Pancreas (tissue), 10 donors: ENCODE measurements at regions not wholly inside any gene's neighbourhood (a gene's known extent, or its start where the extent isn't known, plus 50 kb on each side); places are given as distances from the start of the nearest gene placed in this dataset.

Experiments used
- ATAC-seq, 4 donors: fragments of 200-7000 bp; cut with Tn5 transposase; one replicate each; pipeline versions ENCODE4 v1.8.0 to v1.9.1; 2020; ENCODE audit warnings: mild to moderate bottlenecking in 4 of 4, moderate library complexity in 4 of 4
- DNase-seq, 6 donors: peaks; one replicate each; pipeline ENCODE4 v3.0.0-alpha.2; 2020
- FAIRE-seq: peaks from 2 replicates; lab custom pipeline; 2012; peaks lifted over from hg19 to GRCh38; lab: Jason Lieb, UNC
- H3K27ac ChIP-seq, 4 donors: fragments of 200-600 bp; sonication (generic); 1 replicate in 3 of 4; 2 replicates in 1 of 4; pipeline versions ENCODE4 v1.5.0 to v1.8.0; 2020
- H3K27me3 ChIP-seq, 4 donors: fragments of 200-600 bp; one replicate each; pipeline ENCODE4 v1.8.0; 2021
- H3K36me3 ChIP-seq, 3 donors: fragments of 200-600 bp; sonication (generic) in 1 of 3; one replicate each; pipeline versions ENCODE4 v1.5.0 to v1.8.0; 2020 to 2021
- H3K4me1 ChIP-seq, 3 donors: fragments of 200-600 bp; one replicate each; pipeline ENCODE4 v1.8.0; 2021
- H3K4me3 ChIP-seq, 4 donors: fragments of 200-600 bp; sonication (generic) in 2 of 4; one replicate each; pipeline versions ENCODE4 v1.5.0 to v1.8.0; 2020 to 2021
- H3K9me3 ChIP-seq, 4 donors: fragments of 200-600 bp; one replicate each; pipeline ENCODE4 v1.8.0; 2021
- CTCF ChIP-seq, 4 donors: fragments of 200-600 bp; sonication (generic) in 3 of 4; IDR thresholded peaks; one replicate each; pipeline versions ENCODE4 v1.5.0 to v1.8.0; 2021; ENCODE audit warnings: antibody characterized with exemption in 4 of 4
- WGBS, 2 donors: extraction: QIAGEN DNeasy Blood & Tissue Kit; methylation state at CpG; one replicate each; pipeline ENCODE4 v1.1.7; 2013; 5-methylcytosine and 5-hydroxymethylcytosine counted together
- intact Hi-C, 3 donors: fragments of 100-400 bp; cut with DNase I; formaldehyde crosslinking; loops; one replicate each; pipeline versions ENCODE4 v1.11.1 to v1.14.2; 2022
- donor health status: healthy with polysubstance abuse.
- donor health status: DM: no; HTN: no; CAD: no; lungs with moderate emphysema.
- donor health status: DM: no; HTN: no; CAD: no.
- donor health status: control.
- donor health status: control.
- donor health status: Bipolar disorder and iron deficiency.
- donor health status: DM: yes; HTN: yes; CAD: no.
- donor health status: DM: no; HTN: no; CAD: no.
- donor health status: DM: no; HTN: no; CAD: no.
- donor health status: DM: yes; HTN: yes; CAD: no.

- FAIRE-seq (no peak), ATAC-seq (no peak), DNase-seq (no peak)
- intact Hi-C loops: no loop called here
- H3K27ac ChIP-seq: no peak overlapping the region
- no peaks in the 10 kb centered on the region for H3K36me3 ChIP-seq
- no peaks in the 10 kb centered on the region for H3K4me1 ChIP-seq
- 62 to 77% methylated on average over 13 of the region's 13 CpGs for WGBS, 2 donors
- no peaks in the 10 kb centered on the region for H3K9me3 ChIP-seq
- H3K4me3 ChIP-seq: no peak overlapping the region
- no peaks in the 10 kb centered on the region for H3K27me3 ChIP-seq
- TF ChIP-seq CTCF (IDR thresholded peaks at IDR 0.05): no peak
Observed at GRCh38 chr19:29129148-29129547, 83.8 kb downstream of the UQCRFS1 start.

- Histone ChIP-seq H3K9me3 (no peaks in the 10 kb centered on the region), H3K27me3 (no peaks in the 10 kb centered on the region), H3K36me3 (no peaks in the 10 kb centered on the region), H3K4me1 (no peaks in the 10 kb centered on the region), H3K4me3 (no peak overlapping the region), H3K27ac (no peak overlapping the region)
- TF ChIP-seq CTCF (IDR thresholded peaks at IDR 0.05): no peak
- intact Hi-C loops: no loop called here
- FAIRE-seq: no peak
- WGBS, 2 donors: 68 to 84% methylated on average over 8 of the region's 8 CpGs
- no peak for DNase-seq
- ATAC-seq: no peak
Observed at GRCh38 chr19:29128203-29128602, 84.7 kb downstream of the UQCRFS1 start.

GRCh38 chr19:29122185-29122584 lies 90.8 kb downstream of the UQCRFS1 start:
- 59 to 75% methylated on average over 5 of the region's 5 CpGs for WGBS, 2 donors
- no peak overlapping the region for H3K27ac ChIP-seq
- intact Hi-C loops: no loop called here
- H3K4me1 ChIP-seq: no peaks in the 10 kb centered on the region
- H3K9me3 ChIP-seq: no peaks in the 10 kb centered on the region
- ATAC-seq (no peak), DNase-seq (no peak), FAIRE-seq (no peak)
- no peaks in the 10 kb centered on the region for H3K36me3 ChIP-seq
- no peak overlapping the region for H3K4me3 ChIP-seq
- TF ChIP-seq CTCF (IDR thresholded peaks at IDR 0.05): no peak
- H3K27me3 ChIP-seq: no peaks in the 10 kb centered on the region

- no peak for TF ChIP-seq CTCF (IDR thresholded peaks at IDR 0.05)
- H3K9me3 ChIP-seq: no peaks in the 10 kb centered on the region
- H3K27me3 ChIP-seq: no peaks in the 10 kb centered on the region
- no peak overlapping the region for H3K27ac ChIP-seq
- FAIRE-seq (no peak), DNase-seq (no peak), ATAC-seq (no peak)
- 38 to 39% methylated on average over 3 of the region's 3 CpGs for WGBS, 2 donors
- intact Hi-C loops: no loop called here
- H3K4me3 ChIP-seq: no peak overlapping the region
- no peaks in the 10 kb centered on the region for H3K36me3 ChIP-seq
- no peaks in the 10 kb centered on the region for H3K4me1 ChIP-seq
Observed at GRCh38 chr19:29121684-29122083, 91.3 kb downstream of the UQCRFS1 start.

GRCh38 chr19:29120466-29120865 lies 92.5 kb downstream of the UQCRFS1 start:
- no peaks in the 10 kb centered on the region for H3K27me3 ChIP-seq
- no peaks in the 10 kb centered on the region for H3K36me3 ChIP-seq
- no peak overlapping the region for H3K4me3 ChIP-seq
- DNase-seq (no peak), FAIRE-seq (no peak), ATAC-seq (no peak)
- no peaks in the 10 kb centered on the region for H3K4me1 ChIP-seq
- intact Hi-C loops: no loop called here
- no peaks in the 10 kb centered on the region for H3K9me3 ChIP-seq
- 48 to 62% methylated on average over 6 of the region's 6 CpGs for WGBS, 2 donors
- TF ChIP-seq CTCF (IDR thresholded peaks at IDR 0.05): no peak
- no peak overlapping the region for H3K27ac ChIP-seq
